RWPE2 (cell line): ENCODE measurements at regions not wholly inside any gene's neighbourhood (a gene's known extent, or its start where the extent isn't known, plus 50 kb on each side); places are given as distances from the start of the nearest gene placed in this dataset.

ENCODE experiments used
- ATAC-seq: fragments of 200-7000 bp; cut with Tn5 transposase; 3 replicates; pipeline ENCODE4 v1.9.1; 2021; ENCODE audit warnings: low read depth
- DNase-seq: peaks from one replicate; pipeline ENCODE4 v3.0.0-alpha.2; 2020; ENCODE audit warnings: low spot score
- H3K27ac ChIP-seq: fragments of 450-650 bp; 2 replicates; pipeline ENCODE4 v1.5.1; 2017; ENCODE audit warnings: mild to moderate bottlenecking; ENCODE audit not compliant: poor library complexity, severe bottlenecking
- H3K27me3 ChIP-seq: fragments of 250-450 bp; sonication (Bioruptor Pico); 2 replicates; pipeline ENCODE4 v1.5.1; 2021; ENCODE audit warnings: mild to moderate bottlenecking, moderate library complexity; ENCODE audit not compliant: insufficient read depth, poor library complexity, severe bottlenecking
- H3K36me3 ChIP-seq: fragments of 250-450 bp; sonication (Bioruptor Pico); 2 replicates; pipeline ENCODE4 v1.5.1; 2020; ENCODE audit warnings: low read depth, mild to moderate bottlenecking, moderate library complexity
- H3K4me1 ChIP-seq: fragments of 250-450 bp; sonication (Bioruptor Pico); 2 replicates; pipeline ENCODE4 v1.5.1; 2021; ENCODE audit warnings: mild to moderate bottlenecking, moderate library complexity; ENCODE audit not compliant: insufficient read depth, poor library complexity, severe bottlenecking
- H3K4me3 ChIP-seq: fragments of 250-450 bp; sonication (Bioruptor Pico); 2 replicates; pipeline ENCODE4 v1.5.1; 2021; ENCODE audit warnings: mild to moderate bottlenecking, moderate library complexity; ENCODE audit not compliant: severe bottlenecking
- H3K9me3 ChIP-seq: fragments of 250-450 bp; sonication (Bioruptor Pico); 2 replicates; pipeline ENCODE4 v1.5.1; 2021; ENCODE audit warnings: mild to moderate bottlenecking, moderate library complexity; ENCODE audit not compliant: severe bottlenecking
- TF ChIP-seq, protein P1 (sequence below): fragments of 450-650 bp; IDR thresholded peaks from one replicate; pipeline ENCODE4 v1.5.1; 2017; ENCODE audit warnings: mild to moderate bottlenecking, moderate library complexity; ENCODE audit not compliant: poor library complexity, severe bottlenecking

GRCh38 chr22:45094081-45094720, 69.5 kb upstream of the NUP50 start:
- DNase-seq: no peak
- no peaks in the 10 kb centered on the region for H3K4me1 ChIP-seq
- no peak overlapping the region for H3K4me3 ChIP-seq
- no peaks in the 10 kb centered on the region for H3K9me3 ChIP-seq
- H3K27ac ChIP-seq: no peak overlapping the region
- ATAC-seq: no peak
- no peaks in the 10 kb centered on the region for H3K27me3 ChIP-seq
- no peaks in the 10 kb centered on the region for H3K36me3 ChIP-seq
- TF ChIP-seq, protein P1, sequence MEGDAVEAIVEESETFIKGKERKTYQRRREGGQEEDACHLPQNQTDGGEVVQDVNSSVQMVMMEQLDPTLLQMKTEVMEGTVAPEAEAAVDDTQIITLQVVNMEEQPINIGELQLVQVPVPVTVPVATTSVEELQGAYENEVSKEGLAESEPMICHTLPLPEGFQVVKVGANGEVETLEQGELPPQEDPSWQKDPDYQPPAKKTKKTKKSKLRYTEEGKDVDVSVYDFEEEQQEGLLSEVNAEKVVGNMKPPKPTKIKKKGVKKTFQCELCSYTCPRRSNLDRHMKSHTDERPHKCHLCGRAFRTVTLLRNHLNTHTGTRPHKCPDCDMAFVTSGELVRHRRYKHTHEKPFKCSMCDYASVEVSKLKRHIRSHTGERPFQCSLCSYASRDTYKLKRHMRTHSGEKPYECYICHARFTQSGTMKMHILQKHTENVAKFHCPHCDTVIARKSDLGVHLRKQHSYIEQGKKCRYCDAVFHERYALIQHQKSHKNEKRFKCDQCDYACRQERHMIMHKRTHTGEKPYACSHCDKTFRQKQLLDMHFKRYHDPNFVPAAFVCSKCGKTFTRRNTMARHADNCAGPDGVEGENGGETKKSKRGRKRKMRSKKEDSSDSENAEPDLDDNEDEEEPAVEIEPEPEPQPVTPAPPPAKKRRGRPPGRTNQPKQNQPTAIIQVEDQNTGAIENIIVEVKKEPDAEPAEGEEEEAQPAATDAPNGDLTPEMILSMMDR: no peak

GRCh38 chr22:45094825-45095224, 68.9 kb upstream of the NUP50 start:
- DNase-seq: no peak
- Histone ChIP-seq H3K9me3 (no peaks in the 10 kb centered on the region), H3K27me3 (no peaks in the 10 kb centered on the region), H3K36me3 (no peaks in the 10 kb centered on the region), H3K4me3 (no peak overlapping the region), H3K4me1 (no peaks in the 10 kb centered on the region), H3K27ac (no peak overlapping the region)
- ATAC-seq: no peak
- TF ChIP-seq, protein P1: no peak

DNA sequence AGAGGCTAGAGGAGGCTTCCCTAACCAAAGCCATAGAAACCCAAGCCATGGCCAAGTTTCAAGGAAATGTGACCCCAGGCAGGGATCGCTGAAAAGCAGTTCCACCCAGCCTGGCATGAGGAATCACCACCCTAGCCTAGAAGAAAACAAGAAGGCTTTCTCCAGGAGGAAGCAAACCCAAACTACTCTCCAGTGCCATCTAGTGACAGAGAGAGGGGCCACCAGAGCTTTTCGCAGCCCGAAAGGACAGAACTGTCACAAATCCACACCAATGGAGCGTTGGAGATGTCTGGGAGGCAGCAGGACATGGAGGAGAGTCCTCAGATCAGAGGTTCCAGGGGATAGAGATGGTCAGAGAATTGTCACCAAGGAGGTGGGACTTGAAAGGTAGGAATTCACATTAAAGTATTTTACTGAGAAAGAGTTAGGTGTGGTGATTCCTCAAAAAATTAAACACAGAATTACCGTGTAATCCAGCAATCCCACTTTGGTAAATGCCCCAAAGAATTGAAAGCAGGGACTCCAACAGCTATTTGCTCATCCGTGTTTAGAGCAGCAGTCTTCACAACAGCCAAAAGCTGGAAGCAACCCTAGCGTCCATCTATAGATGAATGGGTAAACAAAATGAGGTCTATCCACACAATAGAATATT, 67.3 kb upstream of the NUP50 start:
- no peaks in the 10 kb centered on the region for H3K9me3 ChIP-seq

GRCh38 chr22:45097061-45097460, 66.7 kb upstream of the NUP50 start:
- Histone ChIP-seq H3K9me3 (no peaks in the 10 kb centered on the region), H3K27me3 (no peaks in the 10 kb centered on the region), H3K4me1 (no peaks in the 10 kb centered on the region), H3K36me3 (no peaks in the 10 kb centered on the region), H3K27ac (no peak overlapping the region), H3K4me3 (no peak overlapping the region)
- ATAC-seq: no peak
- TF ChIP-seq, protein P1: no peak
- DNase-seq: no peak

More for the DNA sequence above, 67.3 kb upstream of the NUP50 start:
- Histone ChIP-seq H3K27me3 (no peaks in the 10 kb centered on the region), H3K4me3 (no peak overlapping the region), H3K36me3 (no peaks in the 10 kb centered on the region), H3K27ac (no peak overlapping the region), H3K4me1 (no peaks in the 10 kb centered on the region)
- ATAC-seq: peak; percentile 61; the same call in 2 of the 3 replicates
- TF ChIP-seq, protein P1: peak; percentile 90
- DNase-seq: no peak

DNA sequence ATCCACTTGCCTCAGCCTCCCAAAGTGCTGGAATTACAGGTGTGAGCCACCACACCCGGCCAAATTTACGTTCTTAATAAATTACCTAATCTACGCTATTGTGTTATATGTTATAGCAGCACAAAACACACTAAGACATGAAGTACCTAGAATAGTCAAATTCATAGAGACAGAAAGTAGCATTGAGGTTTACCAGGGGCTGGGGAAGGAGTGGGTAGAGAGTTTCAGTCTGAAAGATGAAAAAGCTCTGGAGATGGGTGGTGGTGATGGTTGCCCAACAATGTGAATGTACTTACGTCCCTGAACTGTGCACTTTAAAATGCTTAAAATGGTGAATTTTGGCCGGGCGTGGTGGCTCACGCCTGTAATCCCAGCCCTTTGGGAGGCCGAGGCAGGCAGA, 65.7 kb upstream of the NUP50 start:
- no peak overlapping the region for H3K4me3 ChIP-seq
- no peaks in the 10 kb centered on the region for H3K36me3 ChIP-seq
- TF ChIP-seq, protein P1: no peak
- H3K9me3 ChIP-seq: no peaks in the 10 kb centered on the region
- ATAC-seq (no peak), DNase-seq (no peak)
- no peaks in the 10 kb centered on the region for H3K27me3 ChIP-seq
- no peak overlapping the region for H3K27ac ChIP-seq
- no peaks in the 10 kb centered on the region for H3K4me1 ChIP-seq
